Superior temporal gyrus (tissue), 1 donor: ENCODE measurements at regions not wholly inside any gene's neighbourhood (a gene's known extent, or its start where the extent isn't known, plus 50 kb on each side); places are given as distances from the start of the nearest gene placed in this dataset.
"Not testable (repeated sequence)": the region's sequence is repeated elsewhere in the genome, so short reads cannot be mapped to it uniquely, and the experiment has no call there.

Source experiments
- DNase-seq: peaks from one replicate; pipeline ENCODE4 v3.0.0-alpha.2; 2016; ENCODE audit errors: extremely low spot score

DNA sequence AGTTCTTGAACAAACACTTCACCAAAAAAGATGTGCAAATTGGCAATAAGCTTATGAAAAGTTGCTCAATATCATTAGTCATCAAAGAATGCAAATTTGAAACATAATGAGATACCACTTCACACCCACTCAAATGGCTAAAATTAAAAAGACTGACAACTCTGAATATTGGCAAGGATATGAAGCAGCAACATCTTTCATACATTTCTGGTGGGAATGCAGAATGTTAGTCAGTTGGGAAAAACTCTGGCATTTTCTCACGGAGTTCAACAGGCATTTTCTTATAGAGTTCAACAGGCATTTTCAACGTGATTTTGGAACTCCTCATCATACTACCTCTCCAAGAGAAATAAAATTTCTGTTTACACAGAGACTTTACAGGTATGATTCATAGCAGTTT is 297.4 kb upstream of the MAGEC2 start:
- DNase-seq: peak; percentile 8

- DNase-seq: no peak
Measured at GRCh38 chrX:142499992-142500391, 294.9 kb upstream of the MAGEC2 start.

GRCh38 chrX:142483965-142484364 is 278.9 kb upstream of the MAGEC2 start:
- DNase-seq: no peak

- no peak for DNase-seq
Measured at GRCh38 chrX:142446349-142446748, 241.3 kb upstream of the MAGEC2 start.

DNA sequence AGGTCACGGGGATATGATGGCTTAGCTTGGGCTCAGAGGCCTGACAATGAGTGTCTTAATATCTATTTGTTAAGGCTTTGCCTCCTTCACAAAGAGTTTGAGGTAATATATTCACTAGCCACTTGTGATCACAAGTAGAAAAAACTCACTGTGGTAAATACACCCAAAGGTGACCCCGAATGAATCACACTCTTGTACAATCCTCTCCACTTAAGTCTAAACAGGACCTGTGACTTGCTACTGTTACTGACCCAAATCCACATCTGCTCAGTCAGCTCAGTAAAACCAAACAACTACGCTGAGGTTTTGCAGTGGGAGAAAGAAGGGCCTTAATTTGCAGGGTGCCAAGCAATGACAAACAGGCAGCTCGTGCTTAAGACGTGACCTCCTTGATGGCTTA is 223.8 kb upstream of the MAGEC2 start:
- DNase-seq: no peak

DNA sequence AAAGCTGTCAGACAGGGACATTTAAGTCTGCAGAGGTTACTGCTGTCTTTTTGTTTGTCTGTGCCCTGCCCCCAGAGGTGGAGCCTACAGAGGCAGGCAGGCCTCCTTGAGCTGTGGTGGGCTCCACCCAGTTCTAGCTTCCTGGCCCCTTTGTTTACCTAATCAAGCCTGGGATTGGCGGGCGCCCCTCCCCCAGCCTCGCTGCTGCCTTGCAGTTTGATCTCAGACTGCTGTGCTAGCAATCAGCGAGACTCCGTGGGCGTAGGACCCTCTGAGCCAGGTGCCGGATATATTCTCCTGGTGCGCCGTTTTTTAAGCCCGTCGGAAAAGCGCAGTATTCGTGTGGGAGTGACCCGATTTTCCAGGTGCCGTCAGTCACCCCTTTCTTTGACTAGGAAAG is 185.9 kb upstream of the MAGEC2 start:
- not testable (repeated sequence) for DNase-seq

DNA sequence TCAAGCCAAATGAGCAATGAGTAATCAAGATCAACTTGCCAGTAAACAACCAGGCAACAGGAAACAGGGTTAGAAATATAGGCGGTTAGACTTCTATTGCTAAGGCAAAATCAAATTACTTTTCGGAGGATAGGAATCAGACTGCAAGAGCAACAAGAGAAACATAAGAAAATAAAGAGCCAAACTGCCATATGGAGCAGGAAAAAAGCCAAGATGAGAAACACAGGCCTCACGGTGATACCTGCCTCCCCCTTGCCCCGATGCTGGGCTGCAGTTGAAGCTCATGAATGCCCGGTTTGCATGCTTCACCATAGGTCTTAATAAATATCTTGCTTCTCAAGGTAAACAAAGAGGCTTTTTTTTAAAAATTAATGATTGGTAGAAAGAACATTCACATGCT is 158.4 kb upstream of the MAGEC2 start:
- DNase-seq: no peak

DNA sequence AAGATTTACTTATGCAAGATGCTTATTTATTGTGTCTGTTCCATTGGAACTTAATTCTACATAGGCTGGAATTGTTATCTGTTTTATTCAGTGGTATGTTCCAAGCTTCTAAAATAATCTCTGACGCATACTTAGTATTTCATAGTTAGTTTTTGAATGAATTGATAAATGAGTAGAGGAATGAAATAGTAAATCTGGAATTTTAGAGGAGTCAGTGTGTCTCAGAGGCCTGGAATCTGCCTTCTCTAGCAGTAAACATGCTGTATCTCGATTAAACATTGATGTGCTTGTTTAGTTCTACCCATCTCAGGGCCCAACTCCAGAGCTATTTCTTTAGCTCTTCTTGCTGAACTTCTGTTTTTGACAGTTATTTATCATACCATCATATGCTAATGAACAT is 154.2 kb upstream of the MAGEC2 start:
- DNase-seq: no peak

DNA sequence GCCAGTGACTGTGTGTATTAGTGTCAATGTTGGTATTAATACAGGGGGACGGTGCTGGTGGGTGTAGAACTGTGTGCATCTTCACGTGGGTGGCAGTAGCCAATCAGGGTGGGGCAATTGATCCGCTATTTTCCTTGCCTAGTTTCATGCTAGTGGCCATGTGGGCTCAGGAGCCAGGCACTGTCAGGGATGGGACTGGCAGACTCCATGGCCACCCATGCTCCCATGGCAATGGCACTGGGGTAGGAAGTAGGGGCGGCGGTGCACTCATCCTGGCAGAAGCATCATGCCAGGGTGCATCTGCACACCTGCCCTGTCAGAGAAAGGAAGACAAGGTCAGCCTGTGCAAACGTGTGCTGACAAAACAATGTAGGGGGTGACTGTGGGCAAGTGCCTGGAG is 122.1 kb upstream of the MAGEC2 start:
- no peak for DNase-seq

DNA sequence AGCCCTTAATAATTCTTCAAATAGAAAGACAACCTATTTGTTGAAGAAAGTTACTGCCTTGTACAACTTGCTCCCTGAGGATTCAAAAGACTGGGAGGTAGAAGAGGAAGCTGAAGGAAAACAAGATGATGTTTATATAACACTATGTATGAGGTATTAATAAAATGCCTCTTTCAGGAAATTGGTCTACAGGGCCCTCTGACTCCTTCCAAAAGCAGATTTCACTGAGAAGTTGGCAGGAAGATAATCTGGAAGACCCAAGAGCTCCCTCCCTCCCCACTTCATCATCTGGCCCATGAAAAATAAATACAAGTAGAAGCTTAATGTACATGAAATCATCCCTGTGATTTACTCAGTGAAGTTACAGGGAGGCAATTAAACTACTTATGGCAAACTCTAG is 107.5 kb upstream of the MAGEC2 start:
- no peak for DNase-seq

DNA sequence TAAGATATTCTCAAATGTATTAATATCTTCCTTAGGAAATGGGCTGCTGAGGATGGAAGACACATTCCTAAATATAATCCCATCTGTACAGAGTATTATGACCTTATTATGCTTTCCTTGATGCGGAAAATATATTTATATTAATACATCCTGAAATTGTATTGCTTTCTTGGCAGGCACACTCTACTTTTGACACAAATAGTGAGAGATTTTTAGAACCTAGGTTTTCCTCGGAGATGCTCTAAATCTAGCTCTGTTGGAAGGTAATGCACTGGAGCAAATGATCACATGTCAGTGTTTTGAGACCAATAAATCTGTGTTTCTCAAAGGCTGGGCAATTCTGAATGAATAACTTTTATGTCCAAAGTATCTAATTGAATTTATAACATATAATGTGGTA is 94.3 kb upstream of the MAGEC2 start:
- no peak for DNase-seq

DNA sequence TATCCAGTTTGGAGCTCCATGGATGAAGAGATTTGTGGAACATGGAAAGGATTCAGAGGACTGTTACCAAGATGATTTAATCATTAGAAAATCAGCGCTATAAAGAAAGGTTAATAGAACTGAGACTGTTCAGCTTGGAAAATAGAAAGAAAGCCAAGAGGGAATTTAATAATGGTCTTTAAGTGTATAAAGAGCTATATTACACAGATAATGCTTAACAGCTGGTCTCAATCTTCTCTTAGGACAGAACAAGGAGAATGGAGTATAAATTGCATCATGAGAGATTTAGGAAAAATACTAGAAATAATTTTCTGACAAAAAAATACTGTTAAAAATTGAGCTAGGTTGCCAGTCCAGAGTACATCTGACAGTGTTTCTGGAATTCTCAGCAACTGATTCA is 91.3 kb upstream of the MAGEC2 start:
- no peak for DNase-seq

DNA sequence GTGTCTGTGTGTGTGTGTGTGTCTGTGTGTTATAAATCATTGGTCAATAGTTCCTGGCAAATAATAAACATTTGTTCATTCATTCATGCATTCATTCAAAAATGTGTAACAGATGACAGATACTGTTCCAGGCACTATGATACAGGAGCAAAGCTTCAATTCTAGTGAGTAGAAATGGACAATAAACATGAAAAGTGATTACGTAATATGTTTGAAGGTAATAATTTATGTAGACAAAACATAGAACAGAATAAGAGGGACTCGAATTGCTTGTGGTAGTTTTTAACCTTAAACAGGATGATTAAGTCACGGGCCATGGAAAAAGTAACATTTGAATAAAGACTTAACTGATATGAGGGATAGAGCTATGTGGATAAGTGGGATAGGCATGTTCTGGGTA is 90.1 kb upstream of the MAGEC2 start:
- DNase-seq: no peak

GRCh38 chrX:142270166-142270565 is 65.1 kb upstream of the MAGEC2 start:
- DNase-seq: not testable (repeated sequence)

DNA sequence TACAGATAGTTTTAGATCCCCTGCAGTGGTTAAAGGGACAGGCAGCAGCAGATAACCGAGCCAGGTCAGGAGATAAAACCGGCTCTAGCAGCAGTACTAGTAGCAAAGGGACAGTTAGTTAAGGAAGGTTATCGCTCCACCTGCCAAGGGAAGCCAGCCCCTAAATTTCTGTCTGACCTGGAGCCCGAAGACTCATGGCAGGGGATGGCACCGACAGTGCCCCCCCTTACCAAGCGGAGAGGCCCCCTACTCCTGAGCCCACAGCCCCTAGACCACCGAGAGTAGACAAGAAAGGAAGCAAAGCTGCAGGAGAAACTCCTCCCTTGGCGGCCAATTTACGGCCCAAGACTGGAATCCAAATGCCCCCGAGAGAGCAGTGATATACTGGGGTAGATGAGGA is 61.3 kb upstream of the MAGEC2 start:
- DNase-seq: no peak

GRCh38 chrX:142265549-142265948 is 60.5 kb upstream of the MAGEC2 start:
- DNase-seq: not testable (repeated sequence)

DNA sequence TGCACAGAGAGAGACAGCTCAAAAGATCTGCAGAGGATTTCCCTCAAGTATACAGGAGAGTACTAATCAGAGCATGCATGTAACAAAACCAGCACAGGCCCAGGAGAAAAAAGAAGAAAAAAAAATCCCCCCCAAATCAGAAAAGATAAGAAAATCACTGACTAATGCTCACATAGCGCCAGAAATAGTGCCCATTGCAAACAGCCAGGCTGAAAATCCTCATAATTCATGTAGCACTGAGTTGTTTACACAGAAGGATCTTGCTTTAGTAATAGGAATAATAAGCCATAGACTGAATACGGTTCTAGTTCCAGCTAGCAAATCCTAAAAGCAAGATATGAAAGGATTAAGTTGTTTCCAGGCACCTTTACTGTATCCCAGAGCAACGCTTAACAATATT is 51.8 kb upstream of the MAGEC2 start:
- DNase-seq: no peak
